HL-60 (cell line): ENCODE measurements at regions not wholly inside any gene's neighbourhood (a gene's known extent, or its start where the extent isn't known, plus 50 kb on each side); places are given as distances from the start of the nearest gene placed in this dataset.

Experiments
- DNase-seq, 2 experiments: peaks; one replicate each; pipeline ENCODE4 v3.0.0-alpha.2; 2010 to 2020; ENCODE audit warnings: low read depth in 1 of 2, low spot score in 1 of 2
- H3K27ac ChIP-seq: fragments of 250-450 bp; sonication (Bioruptor Pico); replicated peaks from 2 replicates; pipeline ENCODE4 v1.5.1; 2020; ENCODE audit warnings: mild to moderate bottlenecking, moderate library complexity
- H3K27me3 ChIP-seq: fragments of 250-450 bp; sonication (Bioruptor Pico); 2 replicates; pipeline ENCODE4 v1.5.1; 2021; ENCODE audit warnings: mild to moderate bottlenecking, moderate library complexity; ENCODE audit not compliant: insufficient read depth, poor library complexity, severe bottlenecking
- H3K4me3 ChIP-seq: replicated peaks from 2 replicates; pipeline ENCODE4 v1.5.1; 2011; ENCODE audit warnings: mild to moderate bottlenecking, control low read depth, low read length; ENCODE audit not compliant: insufficient read depth
- CTCF ChIP-seq: IDR thresholded peaks from one replicate; pipeline ENCODE4 v1.5.1; 2011; ENCODE audit warnings: low read length, control low read depth, inconsistent platforms; ENCODE audit not compliant: insufficient read depth
- GABPA ChIP-seq: IDR thresholded peaks from 2 replicates; pipeline ENCODE4 v1.6.1; 2012; ENCODE audit warnings: low read depth
- POLR2AphosphoS5 ChIP-seq: IDR thresholded peaks from 2 replicates; pipeline ENCODE4 v1.6.1; 2012; ENCODE audit warnings: low read depth
- REST ChIP-seq: IDR thresholded peaks from 2 replicates; pipeline ENCODE4 v1.6.1; 2012; ENCODE audit warnings: low read depth; ENCODE audit not compliant: insufficient replicate concordance
- SPI1 ChIP-seq: IDR thresholded peaks from 2 replicates; pipeline ENCODE4 v1.6.1; 2012; ENCODE audit warnings: low read depth, mild to moderate bottlenecking, borderline replicate concordance

- H3K27ac ChIP-seq = no peak overlapping the region
- no peak for TF ChIP-seq POLR2AphosphoS5
- TF ChIP-seq SPI1 = no peak
- TF ChIP-seq CTCF = no peak
- no peak for TF ChIP-seq REST
- no peak for TF ChIP-seq GABPA
- DNase-seq = no peak
- no peak overlapping the region for H3K4me3 ChIP-seq
- H3K27me3 ChIP-seq = peaks cover 14% of the 10 kb centered on the region
Measured at GRCh38 chr20:52049001-52049731, 142.4 kb downstream of the ZFP64 start.

GRCh38 chr20:52047811-52048764, 143.5 kb downstream of the ZFP64 start:
- TF ChIP-seq POLR2AphosphoS5 (no peak), CTCF (no peak), GABPA (no peak), REST (no peak), SPI1 (no peak)
- peaks cover 14% of the 10 kb centered on the region for H3K27me3 ChIP-seq
- no peak overlapping the region for H3K27ac ChIP-seq
- H3K4me3 ChIP-seq = no peak overlapping the region
- no peak for DNase-seq

- no peak overlapping the region for H3K4me3 ChIP-seq
- TF ChIP-seq CTCF (no peak), POLR2AphosphoS5 (no peak), REST (no peak), GABPA (no peak), SPI1 (no peak)
- peaks cover 3% of the 10 kb centered on the region for H3K27me3 ChIP-seq
- DNase-seq = no peak
- H3K27ac ChIP-seq = no peak overlapping the region
Measured at GRCh38 chr20:52041966-52042365, 149.6 kb downstream of the ZFP64 start.
